Uterus (tissue), 3 donors: ENCODE measurements at regions not wholly inside any gene's neighbourhood (a gene's known extent, or its start where the extent isn't known, plus 50 kb on each side); places are given as distances from the start of the nearest gene placed in this dataset.

Experiments used
- DNase-seq, 2 donors: peaks; one replicate each; pipeline ENCODE4 v3.0.0-alpha.2; 2019 to 2020
- H3K27ac ChIP-seq, 2 donors: fragments of 200-600 bp; sonication (generic); 1 replicate in 1 of 2; 2 replicates in 1 of 2; pipeline ENCODE4 v1.5.1; 2016 to 2018
- H3K27me3 ChIP-seq, 2 donors: fragments of 200-600 bp; sonication (generic); one replicate each; pipeline ENCODE4 v1.5.1; 2018 to 2019; ENCODE audit warnings: control low read depth in 1 of 2
- H3K36me3 ChIP-seq, 2 donors: fragments of 200-600 bp; sonication (generic); one replicate each; pipeline ENCODE4 v1.5.1; 2019; ENCODE audit warnings: control low read depth in 1 of 2
- H3K4me1 ChIP-seq, 2 donors: fragments of 200-600 bp; sonication (generic); one replicate each; pipeline ENCODE4 v1.5.1; 2018 to 2019; ENCODE audit warnings: control low read depth in 1 of 2
- H3K4me3 ChIP-seq, 2 donors: fragments of 200-600 bp; sonication (generic); 1 replicate in 1 of 2; 2 replicates in 1 of 2; pipeline ENCODE4 v1.5.1; 2018 to 2019; ENCODE audit warnings: mild to moderate bottlenecking in 1 of 2
- H3K9me3 ChIP-seq, 2 donors: fragments of 200-600 bp; sonication (generic); one replicate each; pipeline ENCODE4 v1.5.1; 2019; ENCODE audit warnings: control low read depth in 1 of 2
- POLR2A ChIP-seq, 2 donors: fragments of 450-650 bp; IDR thresholded peaks; one replicate each; pipeline ENCODE4 v1.6.1; 2016; ENCODE audit warnings: antibody characterized with exemption in 2 of 2, mild to moderate bottlenecking in 1 of 2, moderate library complexity in 1 of 2
- intact Hi-C: fragments of 100-400 bp; cut with DNase I; formaldehyde crosslinking; loops from one replicate; pipeline ENCODE4 v1.15.1; 2023; ENCODE audit warnings: low total_unique reads
- TF ChIP-seq, protein P1 (sequence below), 4 experiments: fragments of 200-600 bp in 2 of 4; fragments of 450-650 bp in 2 of 4; sonication (generic) in 2 of 4; IDR thresholded peaks; one replicate each; pipeline ENCODE4 v1.5.1; 2016 to 2019; ENCODE audit warnings: antibody characterized with exemption in 4 of 4, mild to moderate bottlenecking in 2 of 4, moderate library complexity in 1 of 4
- donor health status: DM: yes; HTN: yes; CAD: no.

DNA sequence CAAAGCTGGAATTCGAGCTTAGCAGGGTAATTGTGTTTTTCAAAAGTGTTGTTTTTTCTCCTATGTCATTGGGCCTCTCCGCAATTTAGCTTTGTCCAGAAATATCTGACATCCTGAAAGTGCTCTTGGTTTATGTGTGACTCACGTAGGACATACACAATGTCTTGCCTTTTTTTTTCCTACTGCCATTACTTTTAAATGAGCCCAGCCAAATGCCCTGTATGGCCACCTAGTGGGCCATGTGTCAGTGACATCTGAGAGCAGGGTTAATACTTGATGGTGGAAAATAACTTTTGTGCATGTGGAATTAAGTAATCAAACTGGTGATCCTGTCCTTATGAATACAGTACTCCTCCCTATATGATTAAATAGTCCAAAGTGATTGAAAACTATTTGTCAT lies 1411.1 kb upstream of the TENM3 start:
- Histone ChIP-seq H3K4me3 (no peak overlapping the region), H3K36me3 (no peaks in the 10 kb centered on the region), H3K27me3 (no peaks in the 10 kb centered on the region), H3K4me1 (no peaks in the 10 kb centered on the region), H3K27ac (no peak overlapping the region), H3K9me3 (no peaks in the 10 kb centered on the region)
- DNase-seq = no peak
- intact Hi-C loops = no loop called here
- no peak for TF ChIP-seq POLR2A (IDR thresholded peaks at IDR 0.05)
- TF ChIP-seq, protein P1, sequence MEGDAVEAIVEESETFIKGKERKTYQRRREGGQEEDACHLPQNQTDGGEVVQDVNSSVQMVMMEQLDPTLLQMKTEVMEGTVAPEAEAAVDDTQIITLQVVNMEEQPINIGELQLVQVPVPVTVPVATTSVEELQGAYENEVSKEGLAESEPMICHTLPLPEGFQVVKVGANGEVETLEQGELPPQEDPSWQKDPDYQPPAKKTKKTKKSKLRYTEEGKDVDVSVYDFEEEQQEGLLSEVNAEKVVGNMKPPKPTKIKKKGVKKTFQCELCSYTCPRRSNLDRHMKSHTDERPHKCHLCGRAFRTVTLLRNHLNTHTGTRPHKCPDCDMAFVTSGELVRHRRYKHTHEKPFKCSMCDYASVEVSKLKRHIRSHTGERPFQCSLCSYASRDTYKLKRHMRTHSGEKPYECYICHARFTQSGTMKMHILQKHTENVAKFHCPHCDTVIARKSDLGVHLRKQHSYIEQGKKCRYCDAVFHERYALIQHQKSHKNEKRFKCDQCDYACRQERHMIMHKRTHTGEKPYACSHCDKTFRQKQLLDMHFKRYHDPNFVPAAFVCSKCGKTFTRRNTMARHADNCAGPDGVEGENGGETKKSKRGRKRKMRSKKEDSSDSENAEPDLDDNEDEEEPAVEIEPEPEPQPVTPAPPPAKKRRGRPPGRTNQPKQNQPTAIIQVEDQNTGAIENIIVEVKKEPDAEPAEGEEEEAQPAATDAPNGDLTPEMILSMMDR (IDR thresholded peaks at IDR 0.05) = no peak

DNA sequence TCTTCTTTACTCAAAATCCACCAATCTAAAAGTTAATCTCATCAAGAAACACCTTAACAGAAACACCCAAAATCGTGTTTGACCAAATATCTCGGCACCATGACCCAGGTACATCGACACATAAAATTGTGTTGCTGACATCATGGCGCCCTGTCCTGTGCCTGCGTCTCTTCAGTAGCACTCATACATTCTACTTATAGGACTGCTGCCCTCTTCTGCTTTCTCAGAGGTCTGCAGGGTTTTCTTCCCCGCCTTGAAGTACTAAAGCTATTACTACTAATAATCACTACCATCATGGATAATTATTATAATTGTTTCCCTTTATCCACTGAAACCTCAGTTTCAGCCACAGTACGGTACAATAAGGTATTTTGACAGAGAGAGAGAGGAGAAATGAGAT lies 1403.1 kb upstream of the TENM3 start:
- DNase-seq = no peak
- Histone ChIP-seq H3K27me3 (no peaks in the 10 kb centered on the region), H3K9me3 (no peaks in the 10 kb centered on the region), H3K36me3 (no peaks in the 10 kb centered on the region), H3K4me1 (no peaks in the 10 kb centered on the region), H3K27ac (no peak overlapping the region), H3K4me3 (no peak overlapping the region)
- intact Hi-C loops = no loop called here
- no peak for TF ChIP-seq POLR2A (IDR thresholded peaks at IDR 0.05)
- TF ChIP-seq, protein P1 (IDR thresholded peaks at IDR 0.05) = no peak

DNA sequence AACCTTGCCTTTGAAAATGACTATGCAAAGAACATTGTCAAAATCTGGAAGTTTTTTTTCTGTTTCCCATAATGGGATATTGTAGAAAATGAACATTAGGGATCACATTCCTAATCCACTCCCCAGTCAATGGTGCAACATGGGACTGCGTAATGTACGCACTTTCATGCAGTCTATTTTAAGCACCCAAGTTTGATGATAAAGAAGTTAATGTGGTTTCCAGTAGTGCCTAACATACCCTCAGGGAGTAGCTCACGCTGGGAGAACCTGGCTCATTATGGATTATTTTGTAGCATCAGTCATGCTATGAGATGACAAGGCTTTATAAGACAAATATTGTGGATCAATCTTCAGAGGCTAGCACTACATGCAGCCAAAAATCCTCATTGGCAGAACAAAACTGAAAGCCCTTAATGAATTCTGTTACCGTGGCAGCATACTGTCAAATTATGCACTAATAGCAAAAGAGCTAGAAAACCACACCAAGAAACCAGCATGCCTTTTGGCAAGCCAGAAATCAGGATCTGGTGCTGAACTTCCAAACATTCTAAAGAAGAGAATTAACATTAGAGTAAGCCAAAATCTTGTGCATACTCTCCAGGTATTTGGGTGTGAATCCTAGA lies 1392.8 kb upstream of the TENM3 start:
- H3K4me3 ChIP-seq = no peak overlapping the region
- DNase-seq = no peak
- H3K36me3 ChIP-seq = no peaks in the 10 kb centered on the region
- H3K4me1 ChIP-seq = no peaks in the 10 kb centered on the region
- no peaks in the 10 kb centered on the region for H3K9me3 ChIP-seq
- H3K27me3 ChIP-seq = no peaks in the 10 kb centered on the region
- H3K27ac ChIP-seq = no peak overlapping the region
- TF ChIP-seq, protein P1 (IDR thresholded peaks at IDR 0.05) = no peak
- TF ChIP-seq POLR2A (IDR thresholded peaks at IDR 0.05) = no peak
- intact Hi-C loops = no loop called here

DNA sequence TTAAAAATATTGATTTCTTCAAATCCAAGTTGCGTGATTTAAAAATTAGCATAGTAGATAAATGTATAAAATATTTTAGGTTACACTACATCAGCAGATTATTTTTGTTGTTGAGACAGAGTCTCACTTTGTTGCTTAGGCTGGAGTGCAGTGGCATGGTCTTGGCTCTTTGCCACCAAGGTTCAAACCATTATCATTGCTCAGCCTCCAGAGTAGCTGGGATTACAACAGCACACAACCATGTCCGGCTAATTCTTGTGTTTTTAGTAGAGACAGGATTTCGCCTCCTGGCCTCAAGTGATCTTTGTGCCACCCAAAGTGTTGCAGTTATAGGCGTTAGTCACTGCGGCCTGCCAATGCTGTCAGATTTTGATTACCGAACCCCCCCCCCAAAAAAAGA lies 1390.5 kb upstream of the TENM3 start:
- no peak overlapping the region for H3K4me3 ChIP-seq
- no peak overlapping the region for H3K27ac ChIP-seq
- no peaks in the 10 kb centered on the region for H3K9me3 ChIP-seq
- TF ChIP-seq, protein P1 (IDR thresholded peaks at IDR 0.05) = no peak
- TF ChIP-seq POLR2A (IDR thresholded peaks at IDR 0.05) = no peak
- H3K36me3 ChIP-seq = no peaks in the 10 kb centered on the region
- no peaks in the 10 kb centered on the region for H3K27me3 ChIP-seq
- H3K4me1 ChIP-seq = no peaks in the 10 kb centered on the region
- intact Hi-C loops = no loop called here
- no peak for DNase-seq

DNA sequence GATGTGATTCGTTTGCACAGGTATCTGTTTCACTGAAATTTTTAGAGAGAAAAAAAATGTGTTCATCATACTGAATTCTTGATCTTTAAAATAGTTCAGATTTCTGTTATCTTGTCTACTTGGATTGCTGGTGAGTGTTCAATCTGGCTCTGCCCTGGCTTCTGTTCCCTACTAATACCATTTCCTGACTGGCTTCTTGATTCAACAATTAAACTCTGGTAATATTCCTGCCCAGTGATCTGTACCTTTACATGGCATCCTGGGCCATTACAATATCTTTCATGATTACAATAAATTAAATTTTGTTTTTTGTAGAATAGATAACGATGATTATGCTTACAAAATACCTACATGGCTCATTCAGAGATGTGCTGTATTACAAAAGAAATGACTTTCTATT lies 1388.0 kb upstream of the TENM3 start:
- Histone ChIP-seq H3K9me3 (no peaks in the 10 kb centered on the region), H3K4me1 (no peaks in the 10 kb centered on the region), H3K27ac (no peak overlapping the region), H3K4me3 (no peak overlapping the region), H3K36me3 (no peaks in the 10 kb centered on the region), H3K27me3 (no peaks in the 10 kb centered on the region)
- intact Hi-C loops = no loop called here
- TF ChIP-seq, protein P1 (IDR thresholded peaks at IDR 0.05) = no peak
- no peak for TF ChIP-seq POLR2A (IDR thresholded peaks at IDR 0.05)
- DNase-seq = no peak
